ENCODE measurements at regions not wholly inside any gene's neighbourhood (a gene's known extent, or its start where the extent isn't known, plus 50 kb on each side); places are given as distances from the start of the nearest gene placed in this dataset.

DNA sequence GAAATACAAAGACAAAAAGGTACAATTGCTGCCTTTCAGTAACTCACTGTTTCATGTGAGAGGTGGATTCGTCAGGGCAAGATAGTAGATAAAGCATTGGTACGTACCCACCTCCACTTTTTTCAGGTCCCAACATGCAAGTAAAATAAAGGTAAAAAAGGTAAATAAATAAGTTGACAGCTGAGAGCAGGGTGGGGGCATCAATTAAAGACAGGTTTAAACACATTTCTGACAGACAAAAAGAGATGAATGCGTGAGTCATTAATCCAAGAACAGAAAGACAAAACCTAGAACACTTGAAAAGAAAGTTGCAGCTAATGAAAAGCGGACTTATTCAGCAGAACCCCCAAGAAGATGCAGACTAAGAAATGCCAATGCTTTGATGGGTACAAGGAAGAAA, 979.6 kb upstream of the CDH2 start:
- Histone ChIP-seq H3K4me3 (ENCODE audit: low read length) (no peak overlapping the region), H3K4me2 (ENCODE audit: low read length) (no peak overlapping the region), H3K27ac (ENCODE audit: low read depth, low read length) (no peak overlapping the region)

DNA sequence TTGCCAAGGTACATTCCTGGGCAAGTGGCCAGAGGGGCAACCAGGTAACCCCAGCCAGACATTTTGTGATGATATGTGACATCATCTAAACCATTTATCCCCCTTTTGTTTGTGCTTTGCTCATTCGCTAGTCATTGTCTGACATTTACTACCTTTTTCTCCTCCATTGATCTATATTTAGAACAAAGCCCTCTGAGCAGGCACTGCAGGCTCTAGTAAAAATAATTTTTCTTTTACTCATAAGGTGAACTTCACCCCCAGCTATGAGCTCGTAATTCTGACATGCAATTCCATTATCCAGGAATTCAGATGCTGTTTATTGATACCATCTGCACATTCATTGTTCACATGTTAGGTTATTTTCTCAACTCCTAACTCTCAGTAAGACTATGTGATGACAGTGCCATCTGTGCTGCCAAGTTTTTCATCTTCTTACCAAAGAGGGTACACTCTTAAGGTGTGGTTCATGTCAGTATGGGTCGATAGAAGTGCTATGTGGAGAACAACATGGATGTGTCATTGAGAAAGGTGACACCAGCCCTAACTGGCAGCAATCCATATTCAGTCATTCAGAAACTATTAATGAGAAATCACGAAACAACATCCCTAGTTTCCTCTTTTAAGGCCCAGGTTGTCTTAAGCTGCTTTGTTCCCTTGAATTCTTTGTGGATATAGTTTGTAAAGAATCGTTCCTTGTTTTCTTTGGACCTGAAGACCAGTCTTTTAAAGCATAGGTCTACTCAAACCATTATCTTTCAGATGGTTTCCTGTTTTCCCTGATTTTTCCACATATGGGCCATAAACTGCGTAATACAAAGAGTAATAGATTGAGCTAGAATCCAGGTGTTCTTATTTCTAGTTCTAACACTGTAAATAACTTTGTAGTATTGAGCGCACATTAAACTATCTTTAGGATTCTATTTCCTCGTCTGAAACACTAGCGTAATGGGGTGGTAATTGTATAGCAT, 978.1 kb upstream of the CDH2 start:
- no peaks in the 10 kb centered on the region for H4K20me1 ChIP-seq (ENCODE audit: control insufficient read depth, insufficient read depth, low read depth, low read length)
- H3K27ac ChIP-seq (ENCODE audit: low read depth, low read length), result no peak overlapping the region
- no peaks in the 10 kb centered on the region for H3K9me3 ChIP-seq (ENCODE audit: control insufficient read depth, insufficient read depth, low read length)
- no peak overlapping the region for H3K4me2 ChIP-seq (ENCODE audit: low read length)
- no peaks in the 10 kb centered on the region for H3K27me3 ChIP-seq (ENCODE audit: control insufficient read depth, low read length)
- no peaks in the 10 kb centered on the region for H3K36me3 ChIP-seq (ENCODE audit: control insufficient read depth, low read length)
- H3K9me2 ChIP-seq (replicated peaks; ENCODE audit: control insufficient read depth, low read length), result no peaks in the 10 kb centered on the region; the same call in 1 of the 2 replicates
- H3F3A ChIP-seq (ENCODE audit: control insufficient read depth, insufficient read depth), result no peaks in the 10 kb centered on the region
- H3K79me2 ChIP-seq (ENCODE audit: control insufficient read depth, low read length), result no peaks in the 10 kb centered on the region
- no peaks in the 10 kb centered on the region for H3K4me1 ChIP-seq (ENCODE audit: control insufficient read depth, low read length)
- no peak overlapping the region for H3K4me3 ChIP-seq (ENCODE audit: low read length)
- no peak for TF ChIP-seq EZH2phosphoT487 (IDR thresholded peaks at IDR 0.05; ENCODE audit: borderline replicate concordance, low read length)
- TF ChIP-seq, protein P1, sequence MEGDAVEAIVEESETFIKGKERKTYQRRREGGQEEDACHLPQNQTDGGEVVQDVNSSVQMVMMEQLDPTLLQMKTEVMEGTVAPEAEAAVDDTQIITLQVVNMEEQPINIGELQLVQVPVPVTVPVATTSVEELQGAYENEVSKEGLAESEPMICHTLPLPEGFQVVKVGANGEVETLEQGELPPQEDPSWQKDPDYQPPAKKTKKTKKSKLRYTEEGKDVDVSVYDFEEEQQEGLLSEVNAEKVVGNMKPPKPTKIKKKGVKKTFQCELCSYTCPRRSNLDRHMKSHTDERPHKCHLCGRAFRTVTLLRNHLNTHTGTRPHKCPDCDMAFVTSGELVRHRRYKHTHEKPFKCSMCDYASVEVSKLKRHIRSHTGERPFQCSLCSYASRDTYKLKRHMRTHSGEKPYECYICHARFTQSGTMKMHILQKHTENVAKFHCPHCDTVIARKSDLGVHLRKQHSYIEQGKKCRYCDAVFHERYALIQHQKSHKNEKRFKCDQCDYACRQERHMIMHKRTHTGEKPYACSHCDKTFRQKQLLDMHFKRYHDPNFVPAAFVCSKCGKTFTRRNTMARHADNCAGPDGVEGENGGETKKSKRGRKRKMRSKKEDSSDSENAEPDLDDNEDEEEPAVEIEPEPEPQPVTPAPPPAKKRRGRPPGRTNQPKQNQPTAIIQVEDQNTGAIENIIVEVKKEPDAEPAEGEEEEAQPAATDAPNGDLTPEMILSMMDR (IDR thresholded peaks at IDR 0.05; ENCODE audit: low read depth, low read length, poor library complexity, severe bottlenecking), result no peak

More for the DNA sequence above, 979.6 kb upstream of the CDH2 start:
- H3K4me1 ChIP-seq (ENCODE audit: control insufficient read depth, low read length), result no peaks in the 10 kb centered on the region
- no peaks in the 10 kb centered on the region for H4K20me1 ChIP-seq (ENCODE audit: control insufficient read depth, insufficient read depth, low read depth, low read length)
- TF ChIP-seq EZH2phosphoT487 (IDR thresholded peaks at IDR 0.05; ENCODE audit: borderline replicate concordance, low read length), result no peak
- TF ChIP-seq, protein P1 (IDR thresholded peaks at IDR 0.05; ENCODE audit: low read depth, low read length, poor library complexity, severe bottlenecking), result no peak
- H3K9me3 ChIP-seq (ENCODE audit: control insufficient read depth, insufficient read depth, low read length), result no peaks in the 10 kb centered on the region
- no peaks in the 10 kb centered on the region for H3K36me3 ChIP-seq (ENCODE audit: control insufficient read depth, low read length)
- no peaks in the 10 kb centered on the region for H3K27me3 ChIP-seq (ENCODE audit: control insufficient read depth, low read length)
- H3K9me2 ChIP-seq (replicated peaks; ENCODE audit: control insufficient read depth, low read length), result no peaks in the 10 kb centered on the region; the same call in 1 of the 2 replicates
- no peaks in the 10 kb centered on the region for H3K79me2 ChIP-seq (ENCODE audit: control insufficient read depth, low read length)
- no peaks in the 10 kb centered on the region for H3F3A ChIP-seq (ENCODE audit: control insufficient read depth, insufficient read depth)

DNA sequence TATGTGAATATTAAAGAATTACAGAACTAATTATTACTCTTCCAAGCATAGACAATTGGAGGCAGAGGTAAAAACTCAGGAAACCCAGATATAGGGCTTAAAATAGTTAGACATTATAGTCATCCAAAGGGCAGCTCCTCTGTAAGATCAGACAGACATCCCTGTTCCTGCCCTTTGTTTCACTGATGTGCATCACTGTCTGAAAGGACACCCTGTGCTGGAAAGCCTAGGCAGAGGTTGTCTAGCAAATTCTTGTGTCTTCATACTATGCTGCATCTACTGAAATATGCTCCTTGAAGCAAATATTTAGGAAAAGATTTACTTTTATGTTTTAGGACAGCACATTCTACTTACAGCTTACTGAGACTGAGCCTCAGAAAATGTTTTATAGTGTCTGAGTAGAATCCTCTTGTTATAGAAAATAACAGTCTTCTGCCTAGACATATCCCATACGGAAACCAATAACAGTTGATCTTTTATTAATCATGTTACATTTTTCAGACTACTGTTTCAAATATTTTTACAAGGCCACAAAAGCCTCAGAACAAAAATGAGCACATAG, 977.3 kb upstream of the CDH2 start:
- no peaks in the 10 kb centered on the region for H3K27me3 ChIP-seq (ENCODE audit: control insufficient read depth, low read length)
- no peaks in the 10 kb centered on the region for H4K20me1 ChIP-seq (ENCODE audit: control insufficient read depth, insufficient read depth, low read depth, low read length)
- no peaks in the 10 kb centered on the region for H3K9me3 ChIP-seq (ENCODE audit: control insufficient read depth, insufficient read depth, low read length)
- no peaks in the 10 kb centered on the region for H3K79me2 ChIP-seq (ENCODE audit: control insufficient read depth, low read length)
- no peak overlapping the region for H3K4me2 ChIP-seq (ENCODE audit: low read length)
- H3K9me2 ChIP-seq (replicated peaks; ENCODE audit: control insufficient read depth, low read length), result no peaks in the 10 kb centered on the region; the same call in 1 of the 2 replicates
- H3F3A ChIP-seq (ENCODE audit: control insufficient read depth, insufficient read depth), result no peaks in the 10 kb centered on the region
- no peak overlapping the region for H3K27ac ChIP-seq (ENCODE audit: low read depth, low read length)
- H3K36me3 ChIP-seq (ENCODE audit: control insufficient read depth, low read length), result no peaks in the 10 kb centered on the region
- H3K4me1 ChIP-seq (ENCODE audit: control insufficient read depth, low read length), result no peaks in the 10 kb centered on the region
- TF ChIP-seq, protein P1 (IDR thresholded peaks at IDR 0.05; ENCODE audit: low read depth, low read length, poor library complexity, severe bottlenecking), result no peak
- TF ChIP-seq EZH2phosphoT487 (IDR thresholded peaks at IDR 0.05; ENCODE audit: borderline replicate concordance, low read length), result no peak
- H3K4me3 ChIP-seq (ENCODE audit: low read length), result no peak overlapping the region

Measured in DOHH2 (cell line).